ENCODE measurements at regions not wholly inside any gene's neighbourhood (a gene's known extent, or its start where the extent isn't known, plus 50 kb on each side); places are given as distances from the start of the nearest gene placed in this dataset.

DNA sequence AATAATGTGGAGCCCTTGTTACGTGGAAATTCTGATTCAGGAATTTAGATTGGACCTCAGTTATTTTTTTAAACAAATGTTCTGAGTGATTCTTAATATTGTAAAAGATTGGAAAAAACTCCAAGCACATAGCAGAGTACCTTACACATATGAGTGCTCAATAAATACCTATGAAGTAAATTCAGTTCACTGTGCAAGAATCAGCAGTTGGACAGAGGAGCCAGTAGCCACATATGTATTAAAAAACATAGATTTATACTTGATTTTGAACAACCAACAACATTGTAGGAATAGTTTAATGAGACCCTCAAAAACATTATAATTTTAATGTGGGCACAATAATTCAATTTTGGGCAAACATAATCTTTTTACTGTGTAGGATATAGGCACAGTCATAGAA lies 109.3 kb upstream of the B3GAT2 start:
- H3K4me3 ChIP-seq, result no peak overlapping the region
- TF ChIP-seq, protein P1, sequence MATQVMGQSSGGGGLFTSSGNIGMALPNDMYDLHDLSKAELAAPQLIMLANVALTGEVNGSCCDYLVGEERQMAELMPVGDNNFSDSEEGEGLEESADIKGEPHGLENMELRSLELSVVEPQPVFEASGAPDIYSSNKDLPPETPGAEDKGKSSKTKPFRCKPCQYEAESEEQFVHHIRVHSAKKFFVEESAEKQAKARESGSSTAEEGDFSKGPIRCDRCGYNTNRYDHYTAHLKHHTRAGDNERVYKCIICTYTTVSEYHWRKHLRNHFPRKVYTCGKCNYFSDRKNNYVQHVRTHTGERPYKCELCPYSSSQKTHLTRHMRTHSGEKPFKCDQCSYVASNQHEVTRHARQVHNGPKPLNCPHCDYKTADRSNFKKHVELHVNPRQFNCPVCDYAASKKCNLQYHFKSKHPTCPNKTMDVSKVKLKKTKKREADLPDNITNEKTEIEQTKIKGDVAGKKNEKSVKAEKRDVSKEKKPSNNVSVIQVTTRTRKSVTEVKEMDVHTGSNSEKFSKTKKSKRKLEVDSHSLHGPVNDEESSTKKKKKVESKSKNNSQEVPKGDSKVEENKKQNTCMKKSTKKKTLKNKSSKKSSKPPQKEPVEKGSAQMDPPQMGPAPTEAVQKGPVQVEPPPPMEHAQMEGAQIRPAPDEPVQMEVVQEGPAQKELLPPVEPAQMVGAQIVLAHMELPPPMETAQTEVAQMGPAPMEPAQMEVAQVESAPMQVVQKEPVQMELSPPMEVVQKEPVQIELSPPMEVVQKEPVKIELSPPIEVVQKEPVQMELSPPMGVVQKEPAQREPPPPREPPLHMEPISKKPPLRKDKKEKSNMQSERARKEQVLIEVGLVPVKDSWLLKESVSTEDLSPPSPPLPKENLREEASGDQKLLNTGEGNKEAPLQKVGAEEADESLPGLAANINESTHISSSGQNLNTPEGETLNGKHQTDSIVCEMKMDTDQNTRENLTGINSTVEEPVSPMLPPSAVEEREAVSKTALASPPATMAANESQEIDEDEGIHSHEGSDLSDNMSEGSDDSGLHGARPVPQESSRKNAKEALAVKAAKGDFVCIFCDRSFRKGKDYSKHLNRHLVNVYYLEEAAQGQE (IDR thresholded peaks at IDR 0.05), result peak; percentile 50; the same call in 1 of the 2 replicates
- TF ChIP-seq, protein P2, sequence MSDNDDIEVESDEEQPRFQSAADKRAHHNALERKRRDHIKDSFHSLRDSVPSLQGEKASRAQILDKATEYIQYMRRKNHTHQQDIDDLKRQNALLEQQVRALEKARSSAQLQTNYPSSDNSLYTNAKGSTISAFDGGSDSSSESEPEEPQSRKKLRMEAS (IDR thresholded peaks at IDR 0.05), result no peak
- ATAC-seq, result no peak
- H3K9me3 ChIP-seq, result no peaks in the 10 kb centered on the region
- no peak for FAIRE-seq
- ChIA-PET POLR2A (interaction anchor here (0.6 kb wide), 1 partner anchor 69 kb away, joined by 3 read pairs; no protein-coding TSS in a partner anchor), CTCF (interaction anchor here (1.3 kb wide), 1 partner anchor 9 kb away, joined by 3 read pairs; no protein-coding TSS in a partner anchor)
- WGBS (ENCODE audit: missing lambda C conversion rate), result 6% methylated on average over 1 of the region's 1 CpG
- DNase-seq (ENCODE audit: low read depth in 1 of 2, low spot score in 1 of 2), result no peak
- no peak overlapping the region for H3K27ac ChIP-seq
- no peak overlapping the region for H3K4me2 ChIP-seq
- no peaks in the 10 kb centered on the region for H3K4me1 ChIP-seq

DNA sequence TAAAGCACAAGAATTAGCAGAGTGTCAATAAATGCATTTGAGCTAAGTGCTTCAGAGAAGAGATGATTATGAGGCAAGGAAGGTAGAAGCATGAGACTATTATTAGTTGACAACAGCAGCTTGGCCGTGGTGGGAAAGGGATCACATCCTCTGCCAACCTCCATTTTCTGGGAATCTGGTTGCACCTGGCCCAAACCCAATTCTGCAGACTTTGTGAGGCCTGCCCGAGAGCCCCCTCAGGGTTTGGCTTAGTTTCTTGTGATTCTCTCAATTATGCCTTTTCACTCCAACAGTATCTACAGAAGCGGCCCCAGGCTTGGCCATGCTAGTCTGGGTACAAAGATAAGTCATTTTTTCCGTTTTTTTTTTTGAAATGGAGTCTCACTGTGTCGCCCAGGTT lies 111.0 kb upstream of the B3GAT2 start:
- no peaks in the 10 kb centered on the region for H3K9me3 ChIP-seq
- TF ChIP-seq TFCP2L1 (CRISPR knock-in tag; IDR thresholded peaks at IDR 0.05) (no peak), HEYL (CRISPR knock-in tag; IDR thresholded peaks at IDR 0.05) (no peak), RAD21 (conservative IDR thresholded peaks at IDR 0.05 in 1 of 2, IDR thresholded peaks at IDR 0.05 in 1 of 2) (no peak), POLR2A (IDR thresholded peaks at IDR 0.05; ENCODE audit: low read length) (no peak), BHLHE40 (IDR thresholded peaks at IDR 0.05; ENCODE audit: low read depth, low read length) (no peak), GATA3 (IDR thresholded peaks at IDR 0.05; ENCODE audit: borderline replicate concordance) (no peak), PHF8 (IDR thresholded peaks at IDR 0.05; ENCODE audit: borderline replicate concordance, low read depth) (no peak), CBX8 (IDR thresholded peaks at IDR 0.05) (no peak), FOSL2 (IDR thresholded peaks at IDR 0.05) (no peak), FOSL2 (CRISPR knock-in tag; IDR thresholded peaks at IDR 0.05) (no peak), ZC3H11A (IDR thresholded peaks at IDR 0.05) (no peak)
- TF ChIP-seq, protein P1 (IDR thresholded peaks at IDR 0.05), result no peak
- TF ChIP-seq, protein P3, sequence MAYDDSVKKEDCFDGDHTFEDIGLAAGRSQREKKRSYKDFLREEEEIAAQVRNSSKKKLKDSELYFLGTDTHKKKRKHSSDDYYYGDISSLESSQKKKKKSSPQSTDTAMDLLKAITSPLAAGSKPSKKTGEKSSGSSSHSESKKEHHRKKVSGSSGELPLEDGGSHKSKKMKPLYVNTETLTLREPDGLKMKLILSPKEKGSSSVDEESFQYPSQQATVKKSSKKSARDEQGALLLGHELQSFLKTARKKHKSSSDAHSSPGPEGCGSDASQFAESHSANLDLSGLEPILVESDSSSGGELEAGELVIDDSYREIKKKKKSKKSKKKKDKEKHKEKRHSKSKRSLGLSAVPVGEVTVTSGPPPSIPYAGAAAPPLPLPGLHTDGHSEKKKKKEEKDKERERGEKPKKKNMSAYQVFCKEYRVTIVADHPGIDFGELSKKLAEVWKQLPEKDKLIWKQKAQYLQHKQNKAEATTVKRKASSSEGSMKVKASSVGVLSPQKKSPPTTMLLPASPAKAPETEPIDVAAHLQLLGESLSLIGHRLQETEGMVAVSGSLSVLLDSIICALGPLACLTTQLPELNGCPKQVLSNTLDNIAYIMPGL (CRISPR knock-in tag; IDR thresholded peaks at IDR 0.05; ENCODE audit: borderline replicate concordance), result no peak
- TF ChIP-seq, protein P4, sequence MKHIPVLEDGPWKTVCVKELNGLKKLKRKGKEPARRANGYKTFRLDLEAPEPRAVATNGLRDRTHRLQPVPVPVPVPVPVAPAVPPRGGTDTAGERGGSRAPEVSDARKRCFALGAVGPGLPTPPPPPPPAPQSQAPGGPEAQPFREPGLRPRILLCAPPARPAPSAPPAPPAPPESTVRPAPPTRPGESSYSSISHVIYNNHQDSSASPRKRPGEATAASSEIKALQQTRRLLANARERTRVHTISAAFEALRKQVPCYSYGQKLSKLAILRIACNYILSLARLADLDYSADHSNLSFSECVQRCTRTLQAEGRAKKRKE (CRISPR knock-in tag; IDR thresholded peaks at IDR 0.05; ENCODE audit: low read depth), result no peak
- TF ChIP-seq, protein P5, sequence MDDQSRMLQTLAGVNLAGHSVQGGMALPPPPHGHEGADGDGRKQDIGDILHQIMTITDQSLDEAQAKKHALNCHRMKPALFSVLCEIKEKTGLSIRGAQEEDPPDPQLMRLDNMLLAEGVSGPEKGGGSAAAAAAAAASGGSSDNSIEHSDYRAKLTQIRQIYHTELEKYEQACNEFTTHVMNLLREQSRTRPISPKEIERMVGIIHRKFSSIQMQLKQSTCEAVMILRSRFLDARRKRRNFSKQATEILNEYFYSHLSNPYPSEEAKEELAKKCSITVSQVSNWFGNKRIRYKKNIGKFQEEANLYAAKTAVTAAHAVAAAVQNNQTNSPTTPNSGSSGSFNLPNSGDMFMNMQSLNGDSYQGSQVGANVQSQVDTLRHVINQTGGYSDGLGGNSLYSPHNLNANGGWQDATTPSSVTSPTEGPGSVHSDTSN (IDR thresholded peaks at IDR 0.05), result no peak
- FAIRE-seq (no peak), ATAC-seq (no peak), DNase-seq (ENCODE audit: low read depth in 1 of 2, low spot score in 1 of 2) (no peak)
- ChIA-PET CTCF (no interaction called here), POLR2A (no interaction called here)
- no peak overlapping the region for H3K4me2 ChIP-seq
- WGBS (ENCODE audit: missing lambda C conversion rate), result 28% methylated on average over 5 of the region's 5 CpGs
- no peak overlapping the region for H3K27ac ChIP-seq
- H3K4me1 ChIP-seq, result no peaks in the 10 kb centered on the region
- H3K4me3 ChIP-seq, result no peak overlapping the region
